ENCODE measurements at regions not wholly inside any gene's neighbourhood (a gene's known extent, or its start where the extent isn't known, plus 50 kb on each side); places are given as distances from the start of the nearest gene placed in this dataset.

DNA sequence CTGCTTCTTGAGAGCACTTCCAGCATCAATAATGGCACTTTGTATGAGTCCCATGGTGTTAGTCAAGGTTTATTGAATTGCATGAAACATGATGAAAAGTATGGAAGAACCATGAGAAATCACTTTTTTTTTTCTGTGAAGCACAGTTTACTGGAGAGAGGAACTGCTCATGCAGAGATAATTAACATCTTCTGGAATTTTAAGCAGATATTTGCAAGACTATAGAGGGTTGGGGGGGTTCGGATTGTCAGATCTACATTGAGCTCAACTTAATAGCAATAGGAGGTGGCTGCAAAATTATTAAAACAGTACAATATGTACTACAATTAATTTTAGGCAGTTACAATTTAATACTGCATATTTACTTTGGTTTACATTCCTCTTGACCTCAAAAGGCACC is 204.4 kb upstream of the CDH10 start:
- no peaks in the 10 kb centered on the region for H3K36me3 ChIP-seq (replicated peaks in 1 of 2; ENCODE audit: control insufficient read depth in 1 of 2, insufficient read depth in 2 of 2, low read length in 1 of 2)
- no peaks in the 10 kb centered on the region; the same call in 1 of the 2 replicates for H3K27me3 ChIP-seq (ENCODE audit: insufficient read depth)
- 4% methylated on average over 1 of the region's 1 CpG for WGBS (ENCODE audit: low lambda C conversion rate)
- no peaks in the 10 kb centered on the region for H3F3A ChIP-seq (replicated peaks; ENCODE audit: insufficient read depth)
- DNase-seq, result no peak
- CTCF ChIA-PET, result no interaction called here
- H3K27ac ChIP-seq (ENCODE audit: low read depth in 2 of 2, low read length in 1 of 2), result no peak overlapping the region
- no peaks in the 10 kb centered on the region for H4K20me1 ChIP-seq (ENCODE audit: insufficient read depth)
- no peak overlapping the region for H3K4me3 ChIP-seq (ENCODE audit: low read depth in 2 of 2, low read length in 1 of 2)
- no peaks in the 10 kb centered on the region for H3K9me2 ChIP-seq
- POLR2A ChIA-PET, result no interaction called here
- H3K4me1 ChIP-seq (ENCODE audit: control insufficient read depth in 1 of 2, insufficient read depth in 2 of 2, low read depth in 1 of 2, low read length in 1 of 2), result no peaks in the 10 kb centered on the region
- TF ChIP-seq CHD2 (IDR thresholded peaks at IDR 0.05; ENCODE audit: low read length, partially characterized antibody), result no peak
- TF ChIP-seq FOXM1 (IDR thresholded peaks at IDR 0.05; ENCODE audit: low read depth), result no peak
- no peak for TF ChIP-seq SIN3A (IDR thresholded peaks at IDR 0.05; ENCODE audit: borderline replicate concordance, low read depth, low read length)
- no peak for TF ChIP-seq RXRA (IDR thresholded peaks at IDR 0.05; ENCODE audit: borderline replicate concordance, low read depth)
- TF ChIP-seq NFIC (IDR thresholded peaks at IDR 0.05; ENCODE audit: borderline replicate concordance), result no peak
- TF ChIP-seq EP300 (IDR thresholded peaks at IDR 0.05; ENCODE audit: borderline replicate concordance in 1 of 2, low read depth in 1 of 2, low read length in 1 of 2), result no peak
- no peak for TF ChIP-seq USF2 (IDR thresholded peaks at IDR 0.05; ENCODE audit: borderline replicate concordance, low read depth, low read length)
- TF ChIP-seq GATA2 (CRISPR knock-in tag; IDR thresholded peaks at IDR 0.05), result no peak
- TF ChIP-seq RFX5 (IDR thresholded peaks at IDR 0.05; ENCODE audit: low read length), result no peak
- TF ChIP-seq EZH2phosphoT487 (IDR thresholded peaks at IDR 0.05; ENCODE audit: borderline replicate concordance, low read depth), result no peak
- TF ChIP-seq RAD21 (IDR thresholded peaks at IDR 0.05; ENCODE audit: low read length), result no peak
- no peak for TF ChIP-seq FOSL2 (IDR thresholded peaks at IDR 0.05; ENCODE audit: borderline replicate concordance, low read depth)
- no peak for TF ChIP-seq MXI1 (IDR thresholded peaks at IDR 0.05; ENCODE audit: low read depth, low read length)
- TF ChIP-seq, protein P1, sequence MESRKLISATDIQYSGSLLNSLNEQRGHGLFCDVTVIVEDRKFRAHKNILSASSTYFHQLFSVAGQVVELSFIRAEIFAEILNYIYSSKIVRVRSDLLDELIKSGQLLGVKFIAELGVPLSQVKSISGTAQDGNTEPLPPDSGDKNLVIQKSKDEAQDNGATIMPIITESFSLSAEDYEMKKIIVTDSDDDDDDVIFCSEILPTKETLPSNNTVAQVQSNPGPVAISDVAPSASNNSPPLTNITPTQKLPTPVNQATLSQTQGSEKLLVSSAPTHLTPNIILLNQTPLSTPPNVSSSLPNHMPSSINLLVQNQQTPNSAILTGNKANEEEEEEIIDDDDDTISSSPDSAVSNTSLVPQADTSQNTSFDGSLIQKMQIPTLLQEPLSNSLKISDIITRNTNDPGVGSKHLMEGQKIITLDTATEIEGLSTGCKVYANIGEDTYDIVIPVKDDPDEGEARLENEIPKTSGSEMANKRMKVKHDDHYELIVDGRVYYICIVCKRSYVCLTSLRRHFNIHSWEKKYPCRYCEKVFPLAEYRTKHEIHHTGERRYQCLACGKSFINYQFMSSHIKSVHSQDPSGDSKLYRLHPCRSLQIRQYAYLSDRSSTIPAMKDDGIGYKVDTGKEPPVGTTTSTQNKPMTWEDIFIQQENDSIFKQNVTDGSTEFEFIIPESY (IDR thresholded peaks at IDR 0.05; ENCODE audit: borderline replicate concordance, low read depth), result no peak
- TF ChIP-seq RCOR1 (IDR thresholded peaks at IDR 0.05; ENCODE audit: low read length), result no peak
- no peak for TF ChIP-seq TAF1 (IDR thresholded peaks at IDR 0.05; ENCODE audit: borderline replicate concordance, low read depth, low read length)
- TF ChIP-seq JUND (IDR thresholded peaks at IDR 0.05), result no peak
- TF ChIP-seq, protein P2, sequence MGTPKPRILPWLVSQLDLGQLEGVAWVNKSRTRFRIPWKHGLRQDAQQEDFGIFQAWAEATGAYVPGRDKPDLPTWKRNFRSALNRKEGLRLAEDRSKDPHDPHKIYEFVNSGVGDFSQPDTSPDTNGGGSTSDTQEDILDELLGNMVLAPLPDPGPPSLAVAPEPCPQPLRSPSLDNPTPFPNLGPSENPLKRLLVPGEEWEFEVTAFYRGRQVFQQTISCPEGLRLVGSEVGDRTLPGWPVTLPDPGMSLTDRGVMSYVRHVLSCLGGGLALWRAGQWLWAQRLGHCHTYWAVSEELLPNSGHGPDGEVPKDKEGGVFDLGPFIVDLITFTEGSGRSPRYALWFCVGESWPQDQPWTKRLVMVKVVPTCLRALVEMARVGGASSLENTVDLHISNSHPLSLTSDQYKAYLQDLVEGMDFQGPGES (IDR thresholded peaks at IDR 0.05; ENCODE audit: low read depth, low read length), result no peak
- TF ChIP-seq NRF1 (IDR thresholded peaks at IDR 0.05; ENCODE audit: low read depth, low read length), result no peak
- TF ChIP-seq USF1 (IDR thresholded peaks at IDR 0.05; ENCODE audit: borderline replicate concordance, low read depth), result no peak
- no peak overlapping the region for H2AFZ ChIP-seq (ENCODE audit: low read depth)
- H3K9ac ChIP-seq, result no peak overlapping the region
- H3K79me2 ChIP-seq (ENCODE audit: insufficient read depth), result no peaks in the 10 kb centered on the region
- no peak overlapping the region for H3K4me2 ChIP-seq
- H3K9me3 ChIP-seq, result no peaks in the 10 kb centered on the region

All from SK-N-SH (cell line).